IMR-90 (cell line): ENCODE measurements at regions not wholly inside any gene's neighbourhood (a gene's known extent, or its start where the extent isn't known, plus 50 kb on each side); places are given as distances from the start of the nearest gene placed in this dataset.

Experiments used
- ATAC-seq: fragments of 200-7000 bp; cut with Tn5 transposase; 2 replicates; pipeline ENCODE4 v1.9.1; 2020; ENCODE audit warnings: low read depth, mild to moderate bottlenecking, moderate library complexity
- BruUV-seq: library from RNA; stranded (reverse); fragments of 400-500 nt; replicated peaks from 2 replicates; lab custom pipeline; 2021; lab: Mats Ljungman, UMichigan
- CTCF ChIA-PET: fragments of 300-600 bp; formaldehyde crosslinking; extraction: SDS; loops from one replicate; lab custom pipeline; 2021; ENCODE audit warnings: antibody characterized with exemption; lab: Yijun Ruan, JAX
- POLR2A ChIA-PET: fragments of 300-600 bp; sonication (Branson Sonifier 250); formaldehyde crosslinking; loops from one replicate; lab custom pipeline; 2022; ENCODE audit warnings: antibody characterized with exemption; ENCODE audit not compliant: unreplicated experiment; lab: Charles Lee
- DNase-seq: peaks from one replicate; pipeline ENCODE4 v3.0.0; 2013
- H2AFZ ChIP-seq: replicated peaks from 2 replicates; pipeline ENCODE3; 2013; ENCODE audit warnings: low read length, mild to moderate bottlenecking; ENCODE audit not compliant: poor library complexity
- H2AK5ac ChIP-seq: 2 replicates; pipeline ENCODE4 v1.6.1; 2013; ENCODE audit warnings: low read depth, low read length, inconsistent platforms
- H2AK9ac ChIP-seq: replicated peaks from 2 replicates; pipeline ENCODE3; 2013; ENCODE audit warnings: mild to moderate bottlenecking, low read depth, low read length, moderate library complexity; ENCODE audit not compliant: poor library complexity
- H2BK120ac ChIP-seq: 2 replicates; pipeline ENCODE4 v1.6.1; 2013; ENCODE audit warnings: low read depth, low read length, inconsistent platforms
- H2BK15ac ChIP-seq: 3 replicates; pipeline ENCODE4 v1.6.1; 2013; ENCODE audit warnings: low read depth, low read length, inconsistent platforms
- H2BK20ac ChIP-seq: 2 replicates; pipeline ENCODE4 v1.6.1; 2013; ENCODE audit warnings: low read depth, mild to moderate bottlenecking, inconsistent platforms, low read length, moderate library complexity
- H2BK5ac ChIP-seq: 2 replicates; pipeline ENCODE4 v1.6.1; 2013; ENCODE audit warnings: mild to moderate bottlenecking, low read depth, low read length, inconsistent platforms; ENCODE audit not compliant: poor library complexity, severe bottlenecking
- H3K14ac ChIP-seq: replicated peaks from 2 replicates; pipeline ENCODE4 v1.6.1; 2013; ENCODE audit warnings: low read depth, low read length, inconsistent platforms
- H3K18ac ChIP-seq: 2 replicates; pipeline ENCODE4 v1.6.1; 2013; ENCODE audit warnings: low read depth, low read length, control low read depth
- H3K23ac ChIP-seq: 2 replicates; pipeline ENCODE4 v1.6.1; 2013; ENCODE audit warnings: low read depth, low read length, inconsistent platforms
- H3K27ac ChIP-seq: 2 replicates; pipeline ENCODE4 v1.5.1; 2013; ENCODE audit warnings: mild to moderate bottlenecking, control low read depth, low read length; ENCODE audit not compliant: insufficient read depth
- H3K27me3 ChIP-seq: 2 replicates; pipeline ENCODE4 v1.6.1; 2013; ENCODE audit warnings: low read length; ENCODE audit not compliant: control insufficient read depth, insufficient read depth
- H3K36me3 ChIP-seq: 2 replicates; pipeline ENCODE4 v1.6.1; 2013; ENCODE audit warnings: low read length, mixed read lengths; ENCODE audit not compliant: control insufficient read depth, insufficient read depth
- H3K4ac ChIP-seq: 2 replicates; pipeline ENCODE4 v1.6.1; 2013; ENCODE audit warnings: low read depth, low read length, inconsistent platforms
- H3K4me1 ChIP-seq: 2 replicates; pipeline ENCODE4 v1.6.1; 2013; ENCODE audit warnings: low read length, mixed read lengths; ENCODE audit not compliant: control insufficient read depth, insufficient read depth
- H3K4me2 ChIP-seq: 2 replicates; pipeline ENCODE4 v1.6.1; 2013; ENCODE audit warnings: low read depth, mild to moderate bottlenecking, control low read depth, low read length, moderate library complexity
- H3K4me3 ChIP-seq: 2 replicates; pipeline ENCODE4 v1.5.1; 2013; ENCODE audit warnings: low read depth, mild to moderate bottlenecking, control low read depth, low read length, moderate library complexity; ENCODE audit not compliant: insufficient read depth
- H3K56ac ChIP-seq: 2 replicates; pipeline ENCODE4 v1.6.1; 2013; ENCODE audit warnings: low read length, inconsistent platforms; ENCODE audit not compliant: insufficient read depth; ENCODE audit errors: extremely low read depth
- H3K79me1 ChIP-seq, 2 experiments: 2 replicates each; pipeline ENCODE4 v1.6.1; 2013; ENCODE audit warnings: low read length in 2 of 2, inconsistent platforms in 1 of 2, low read depth in 1 of 2
- H3K9ac ChIP-seq: 2 replicates; pipeline ENCODE4 v1.6.1; 2013; ENCODE audit warnings: low read depth, low read length, control low read depth
- H3K9me1 ChIP-seq: 2 replicates; pipeline ENCODE4 v1.6.1; 2013; ENCODE audit warnings: low read length, inconsistent platforms; ENCODE audit not compliant: insufficient read depth
- H3K9me3 ChIP-seq: 2 replicates; pipeline ENCODE4 v1.6.1; 2013; ENCODE audit warnings: low read length; ENCODE audit not compliant: control insufficient read depth, insufficient read depth
- H4K20me1 ChIP-seq: 2 replicates; pipeline ENCODE4 v1.6.1; 2013; ENCODE audit warnings: low read length, inconsistent platforms; ENCODE audit not compliant: insufficient read depth
- H4K5ac ChIP-seq: 2 replicates; pipeline ENCODE4 v1.6.1; 2013; ENCODE audit warnings: mild to moderate bottlenecking, low read depth, low read length, control low read depth
- H4K8ac ChIP-seq, 2 experiments: 2 replicates each; pipeline ENCODE4 v1.6.1; 2013; ENCODE audit warnings: low read depth in 2 of 2, low read length in 2 of 2, control low read depth in 1 of 2, inconsistent platforms in 1 of 2
- H4K91ac ChIP-seq: 2 replicates; pipeline ENCODE4 v1.6.1; 2013; ENCODE audit warnings: low read depth, low read length, inconsistent platforms; ENCODE audit not compliant: insufficient read depth
- CHD1 ChIP-seq: IDR thresholded peaks from 2 replicates; pipeline ENCODE4 v1.6.1; 2012; ENCODE audit warnings: low read depth, low read length, improper control_type of control experiment
- ELK1 ChIP-seq: fragments of 150-350 bp; IDR thresholded peaks from 2 replicates; pipeline ENCODE4 v1.6.1; 2016; ENCODE audit warnings: low read depth, mild to moderate bottlenecking, low read length, moderate library complexity, borderline replicate concordance
- FOS ChIP-seq: fragments of 150-350 bp; IDR thresholded peaks from 2 replicates; pipeline ENCODE4 v1.6.1; 2016; ENCODE audit warnings: low read depth, low read length
- MAFK ChIP-seq: IDR thresholded peaks from 2 replicates; pipeline ENCODE4 v1.6.1; 2012; ENCODE audit warnings: low read depth, low read length, improper control_type of control experiment
- MAZ ChIP-seq: IDR thresholded peaks from 2 replicates; pipeline ENCODE4 v1.6.1; 2012; ENCODE audit warnings: low read depth, mild to moderate bottlenecking, low read length, improper control_type of control experiment, moderate library complexity, borderline replicate concordance
- NFE2L2 ChIP-seq: fragments of 150-350 bp; IDR thresholded peaks from 2 replicates; pipeline ENCODE4 v1.6.1; 2016; ENCODE audit warnings: low read depth, mild to moderate bottlenecking, low read length
- POLR2A ChIP-seq: IDR thresholded peaks from 2 replicates; pipeline ENCODE4 v1.6.1; 2012; ENCODE audit warnings: mild to moderate bottlenecking, low read depth, low read length
- RAD21 ChIP-seq: IDR thresholded peaks from 2 replicates; pipeline ENCODE4 v1.6.1; 2012; ENCODE audit warnings: low read length, improper control_type of control experiment
- RFX5 ChIP-seq: IDR thresholded peaks from 2 replicates; pipeline ENCODE4 v1.8.0; 2012; ENCODE audit warnings: low read depth, mild to moderate bottlenecking, low read length, moderate library complexity
- WGBS, 2 experiments: methylation state at CpG; one replicate each; pipeline versions ENCODE4 v1.1.5 to v1.1.7; 2013; ENCODE audit warnings: missing lambda C conversion rate in 2 of 2; ENCODE audit not compliant: insufficient read length in 1 of 2; ENCODE audit errors: extremely low coverage in 2 of 2; 5-methylcytosine and 5-hydroxymethylcytosine counted together
- dilution Hi-C: fragments of 300-500 bp; cut with HindIII; formaldehyde crosslinking; loops from one replicate; pipeline ENCODE4 v1.14.3; 2018; ENCODE audit warnings: low sequenced_read_pairs; ENCODE audit not compliant: unreplicated experiment
- in situ Hi-C: fragments of 300-500 bp; cut with MboI; formaldehyde crosslinking; loops from 3 replicates; pipeline ENCODE4 v1.14.3; 2019; ENCODE audit warnings: low sequenced_read_pairs, inconsistent platforms, mixed read lengths
- intact Hi-C: fragments of 100-400 bp; cut with micrococcal nuclease; formaldehyde crosslinking; loops from 2 replicates; pipeline ENCODE4 v1.10.0; 2022

- dilution Hi-C loops: no loop called here
- Histone ChIP-seq H3K9me3 (peaks cover 3% of the 10 kb centered on the region; the same call in 1 of the 2 replicates), H3K4ac (no peak overlapping the region), H2BK5ac (no peak overlapping the region), H3K14ac (no peak overlapping the region), H2AK5ac (no peak overlapping the region), H4K91ac (no peak overlapping the region), H4K5ac (no peak overlapping the region), H2BK120ac (no peak overlapping the region), H3K18ac (no peak overlapping the region), H4K20me1 (no peaks in the 10 kb centered on the region), H2BK20ac (no peak overlapping the region), H3K27me3 (no peaks in the 10 kb centered on the region), H3K27ac (no peak overlapping the region), H3K4me2 (no peak overlapping the region), H2BK15ac (no peak overlapping the region), H3K36me3 (no peaks in the 10 kb centered on the region), H4K8ac (no peak overlapping the region), H3K4me1 (peaks cover 5% of the 10 kb centered on the region; the same call in 1 of the 2 replicates), H3K56ac (no peak overlapping the region), H3K4me3 (no peak overlapping the region), H2AK9ac (no peak overlapping the region), H2AFZ (no peak overlapping the region), H3K79me1 (no peaks in the 10 kb centered on the region), H3K9ac (no peak overlapping the region), H3K23ac (no peak overlapping the region), H3K9me1 (no peaks in the 10 kb centered on the region; the same call in none of the 2 replicates)
- no peak for DNase-seq
- ChIA-PET POLR2A (no interaction called here), CTCF (no interaction called here)
- no peak for TF ChIP-seq MAFK
- TF ChIP-seq MAZ: no peak
- TF ChIP-seq ELK1: no peak
- no peak for TF ChIP-seq CHD1
- no peak for TF ChIP-seq NFE2L2
- TF ChIP-seq RFX5: no peak
- no peak for TF ChIP-seq POLR2A
- no peak for TF ChIP-seq RAD21
- TF ChIP-seq FOS: no peak
- in situ Hi-C loops: no loop called here
- intact Hi-C loops: no loop called here
- ATAC-seq: no peak
- no TSS peak for BruUV-seq
- WGBS, 2 experiments: 82 to 100% methylated on average over 1 to 3 of the region's 9 CpGs
These were observed 249.2 kb downstream of the TOMM20 start for GRCh38 chr1:234879147-234880080.
